Ureter (tissue), 1 donor: ENCODE measurements at regions not wholly inside any gene's neighbourhood (a gene's known extent, or its start where the extent isn't known, plus 50 kb on each side); places are given as distances from the start of the nearest gene placed in this dataset.

Experiments used
- DNase-seq: peaks from one replicate; pipeline ENCODE4 v3.0.0-alpha.2; 2020; ENCODE audit warnings: low spot score
- donor health status: DM: yes; HTN: yes; CAD: no.

DNA sequence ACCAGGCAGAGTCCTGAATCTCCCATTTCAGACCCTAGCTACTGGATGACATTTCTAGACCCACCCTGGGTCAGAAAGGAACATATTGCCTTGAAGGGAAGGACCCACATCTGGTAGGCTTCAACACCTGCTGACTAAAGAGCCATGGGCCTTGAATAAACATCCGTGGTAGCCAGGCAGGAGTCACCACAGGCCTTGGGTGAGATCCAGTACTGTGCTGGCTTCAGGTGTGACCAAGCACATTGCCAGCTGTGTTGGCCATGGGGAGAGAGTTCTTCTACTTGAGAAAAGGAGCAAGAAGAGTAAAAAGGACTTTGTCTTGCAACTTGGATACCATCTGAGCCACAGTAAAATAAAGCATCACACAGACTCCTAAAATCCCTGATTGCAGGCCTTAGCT lies 332.6 kb downstream of the SLC16A7 start:
- DNase-seq, result no peak

DNA sequence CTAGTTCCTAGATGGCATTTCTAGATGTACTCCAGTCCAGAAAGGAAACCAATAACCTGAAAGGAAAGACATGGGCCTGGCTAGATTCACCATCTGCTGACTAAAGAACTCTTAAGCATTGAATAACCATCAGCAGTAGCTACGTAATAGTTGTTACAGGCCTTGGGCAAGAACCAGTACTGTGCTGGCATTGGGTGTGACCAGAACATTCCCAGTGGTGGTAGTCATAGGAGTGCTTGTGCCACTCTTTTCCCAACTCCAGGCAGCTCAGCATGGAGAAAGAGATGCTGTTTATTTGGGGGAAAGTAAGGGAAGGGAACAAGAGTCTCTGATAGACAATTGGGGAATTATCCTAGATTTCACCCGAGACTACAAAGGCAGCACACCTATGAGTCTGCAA lies 333.3 kb downstream of the SLC16A7 start:
- DNase-seq, result no peak

DNA sequence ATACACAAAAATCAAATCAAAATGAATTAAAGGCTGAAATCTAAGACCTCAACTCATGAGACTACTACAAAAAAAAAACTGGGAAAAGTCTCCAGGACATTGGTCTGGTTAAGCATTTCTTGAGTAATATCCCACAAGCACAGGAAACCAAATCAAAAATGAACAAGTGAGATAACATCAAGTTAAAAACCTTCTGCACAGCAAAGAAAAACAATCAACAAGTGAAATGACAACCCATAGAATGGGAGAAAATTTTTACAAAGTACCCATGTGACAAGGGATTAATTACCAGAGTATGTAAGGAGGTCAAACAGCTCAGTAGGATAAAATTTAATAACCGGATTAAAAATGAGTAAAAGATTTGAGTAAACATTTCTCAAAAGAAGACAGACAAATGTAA lies 338.7 kb downstream of the SLC16A7 start:
- no peak for DNase-seq

DNA sequence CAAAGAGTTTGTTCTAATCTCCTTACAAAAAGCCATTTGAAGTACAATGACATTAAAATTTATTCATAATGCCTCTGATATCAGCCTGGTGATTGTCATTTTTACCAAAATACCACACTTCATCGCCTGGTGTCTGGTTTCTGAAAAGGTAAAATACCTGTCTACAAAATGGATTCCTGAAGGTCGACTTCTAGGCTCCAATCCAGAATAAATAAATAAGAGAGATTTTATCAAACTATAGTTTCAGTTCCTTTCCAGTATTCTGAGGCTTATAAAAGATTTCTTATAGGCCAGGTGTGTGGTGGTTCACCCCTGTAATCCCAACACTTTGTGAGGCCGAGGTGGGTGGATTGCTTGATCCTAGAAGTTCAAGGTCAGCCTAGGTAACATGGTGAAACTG lies 340.7 kb downstream of the SLC16A7 start:
- DNase-seq, result no peak

DNA sequence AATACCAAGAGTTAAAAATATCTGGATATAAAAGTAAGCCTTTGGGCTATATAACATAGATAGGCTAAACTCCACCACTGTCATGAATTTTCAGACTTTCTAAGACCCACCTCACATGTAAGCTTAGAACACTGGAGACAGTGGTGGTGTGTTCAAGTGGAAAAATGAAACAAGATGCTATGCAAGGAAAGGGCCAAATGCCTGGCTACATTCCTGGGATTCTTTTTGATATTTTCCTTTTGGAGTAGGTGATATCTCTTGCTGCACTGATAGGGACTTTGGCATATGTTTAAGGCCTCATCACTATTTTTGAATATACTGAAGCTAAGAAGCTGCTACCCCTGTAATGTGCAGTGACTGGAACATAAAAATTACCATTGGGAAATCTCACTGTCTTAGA lies 341.3 kb downstream of the SLC16A7 start:
- DNase-seq, result no peak

DNA sequence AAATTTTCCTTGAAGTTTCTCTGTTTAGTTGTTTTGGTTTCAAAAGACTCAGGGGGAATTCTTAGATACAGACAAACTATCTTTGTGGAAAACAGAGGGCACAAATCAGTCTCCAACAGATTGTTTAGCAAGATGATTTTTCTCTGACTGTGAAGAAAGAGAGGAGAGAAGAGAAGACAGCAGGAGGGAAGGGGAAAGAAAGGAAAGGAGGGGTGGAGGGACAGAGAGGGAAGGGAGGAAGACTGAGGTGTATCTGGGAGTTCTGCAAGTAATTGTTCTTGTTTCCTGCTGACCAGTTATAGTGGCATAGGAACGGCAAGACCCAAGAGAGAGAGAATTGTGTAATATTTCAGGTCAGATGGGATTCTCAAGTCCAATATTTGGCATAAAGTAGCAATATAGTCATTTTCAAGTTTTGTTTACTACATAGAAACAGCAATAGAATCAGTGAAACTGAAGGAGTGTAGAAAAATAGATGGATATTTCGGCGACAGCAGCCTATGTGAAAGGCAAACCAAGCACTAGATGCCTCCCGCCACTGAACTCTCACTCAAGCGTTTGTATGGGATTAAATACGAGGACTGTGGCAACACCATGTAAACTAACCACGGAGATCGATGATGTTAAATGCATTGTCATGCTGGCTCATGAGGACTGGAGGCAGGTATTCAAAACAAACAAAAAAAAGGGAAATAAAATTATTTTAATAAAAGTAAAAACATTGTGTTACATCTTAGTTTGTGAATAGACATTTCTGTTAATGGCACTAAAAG lies 342.5 kb downstream of the SLC16A7 start:
- no peak for DNase-seq

DNA sequence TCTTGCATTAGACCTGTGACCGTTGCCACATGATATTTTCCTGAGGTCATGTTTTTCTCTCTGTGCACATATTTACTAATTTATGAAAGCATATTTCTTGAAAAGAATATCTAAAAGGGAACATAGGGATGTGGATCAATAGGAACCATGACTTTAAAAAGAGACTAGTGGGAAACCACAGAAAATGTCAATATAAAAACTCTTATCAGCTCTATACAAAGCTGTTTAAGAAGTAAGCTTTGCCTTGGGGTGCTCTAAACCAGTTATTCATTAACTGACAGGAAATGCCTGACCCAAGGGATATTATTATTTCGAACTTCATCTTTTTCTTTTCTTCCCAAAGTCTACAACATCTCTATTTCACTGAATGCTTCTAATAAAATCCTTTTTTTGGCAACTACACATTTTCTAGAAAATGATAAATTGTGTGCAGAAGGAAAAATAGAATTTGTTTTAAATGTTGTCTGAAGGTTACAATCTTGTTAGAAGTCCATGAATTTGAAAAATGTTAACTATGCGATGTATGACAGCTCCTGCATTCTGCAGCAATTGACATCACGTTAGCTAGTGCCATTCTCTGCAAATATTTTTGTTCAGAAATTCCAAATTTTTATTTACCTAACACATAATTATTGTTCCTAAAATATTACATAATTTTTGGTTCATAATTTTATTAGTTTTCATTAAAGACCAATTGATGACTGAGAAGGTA lies 345.0 kb downstream of the SLC16A7 start:
- DNase-seq, result no peak

DNA sequence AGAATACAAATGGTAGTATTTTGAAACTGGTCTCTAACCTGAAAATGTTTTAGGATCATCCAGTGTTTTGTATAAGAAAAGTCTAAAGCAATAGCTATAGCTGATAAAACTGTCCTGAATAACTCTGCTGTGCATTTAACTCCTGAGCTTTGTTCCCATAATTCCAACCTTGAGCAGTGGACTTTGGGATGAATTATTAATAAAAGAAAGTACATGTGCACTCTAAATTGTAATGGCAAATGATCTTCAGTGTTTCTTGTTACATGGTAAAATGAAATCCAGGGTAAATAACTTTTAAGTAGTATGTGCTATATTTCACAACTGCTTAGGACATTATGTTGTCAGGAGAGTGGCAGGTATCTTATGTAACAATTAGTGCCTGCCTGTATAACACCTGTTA lies 345.6 kb downstream of the SLC16A7 start:
- no peak for DNase-seq

DNA sequence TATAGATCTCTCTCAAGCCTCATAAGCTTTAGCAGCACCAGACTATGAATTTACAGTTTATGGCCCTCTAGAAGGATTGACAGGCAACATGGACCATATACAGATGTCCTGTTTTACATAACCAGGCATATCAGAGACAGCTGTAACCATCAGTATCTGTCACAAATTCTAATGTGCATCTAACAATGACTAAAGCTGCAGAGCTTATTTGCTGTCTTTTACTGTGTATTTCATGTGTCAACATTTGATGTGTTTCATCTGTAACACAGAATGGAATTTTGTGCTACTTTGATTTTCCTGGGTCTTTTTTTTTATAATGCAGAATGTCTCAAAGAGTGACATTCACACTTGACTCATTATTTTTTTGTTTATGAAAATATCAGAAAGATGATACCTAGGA lies 348.3 kb downstream of the SLC16A7 start:
- no peak for DNase-seq

DNA sequence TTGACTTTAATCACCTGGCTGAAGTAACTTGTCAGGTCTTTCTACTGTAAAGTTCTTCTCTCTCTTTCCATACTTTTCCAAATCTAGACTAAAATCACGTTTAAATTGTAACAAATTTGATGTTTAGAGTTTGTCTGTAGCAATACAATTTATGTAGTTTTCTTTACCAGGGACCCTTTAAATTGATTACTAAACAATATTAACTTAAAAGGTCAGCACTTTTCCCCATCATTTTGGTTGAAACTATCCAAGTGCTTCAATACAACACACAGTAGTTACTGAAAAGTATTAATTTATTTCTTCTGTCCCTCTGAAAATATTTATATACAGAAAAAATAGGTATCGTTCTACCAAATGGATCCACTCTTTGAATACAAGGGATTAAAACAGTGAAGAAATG lies 350.8 kb downstream of the SLC16A7 start:
- DNase-seq, result no peak

DNA sequence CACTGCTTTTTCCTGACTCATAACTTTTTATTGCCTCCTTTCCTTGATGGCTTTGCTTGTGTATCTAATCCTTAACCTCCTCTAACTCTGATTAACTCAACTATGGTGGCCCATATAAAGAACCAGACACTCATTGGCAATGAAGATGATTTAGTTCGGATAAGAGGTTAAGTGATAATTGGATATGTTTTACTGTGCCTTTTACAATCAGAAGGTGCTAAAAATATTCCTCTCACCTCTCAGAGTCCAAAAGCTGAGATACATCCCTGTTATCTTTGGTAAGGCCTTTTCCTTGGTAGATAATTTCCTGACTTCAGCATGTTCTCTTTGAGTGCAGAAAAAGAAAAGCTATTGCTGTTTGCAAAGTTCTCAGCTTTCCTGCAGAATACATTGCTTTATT lies 367.7 kb downstream of the SLC16A7 start:
- DNase-seq, result no peak

DNA sequence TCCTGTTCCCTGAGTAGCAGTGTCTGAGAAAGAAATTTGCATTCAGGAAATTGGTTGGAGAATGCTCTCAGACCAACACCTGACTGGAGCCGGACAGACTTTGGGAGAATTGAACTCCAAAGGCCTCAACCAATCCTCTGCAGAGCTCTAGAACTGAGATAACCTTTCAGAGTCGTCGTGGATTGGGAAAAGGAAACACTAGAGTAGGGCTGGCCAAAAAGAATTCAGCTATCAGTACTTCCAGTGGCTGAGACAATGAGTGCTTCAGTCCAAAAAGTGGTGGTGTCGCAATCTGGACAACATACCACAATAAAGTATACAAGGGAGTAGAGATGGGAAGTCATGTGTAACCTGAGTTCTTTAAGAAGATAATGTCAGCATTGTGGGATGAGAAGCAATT lies 377.1 kb downstream of the SLC16A7 start:
- no peak for DNase-seq

DNA sequence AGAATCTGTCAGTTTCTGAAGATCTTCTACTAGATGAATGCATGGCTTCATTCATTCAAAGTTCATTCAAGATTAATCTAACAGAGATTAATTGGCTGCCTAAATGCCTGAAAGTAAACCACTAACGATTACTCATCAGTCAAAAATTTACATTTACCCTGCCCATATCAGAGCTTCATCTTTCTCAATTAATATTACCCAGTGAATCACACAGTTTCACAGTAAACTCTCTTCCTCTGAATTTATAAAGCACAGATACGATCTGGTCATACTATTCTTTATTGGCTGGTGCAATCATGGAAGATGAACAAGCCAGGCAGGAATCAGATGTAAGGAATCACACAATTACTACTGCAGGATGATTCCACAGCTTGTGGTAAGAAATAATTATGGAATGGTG lies 377.7 kb downstream of the SLC16A7 start:
- DNase-seq, result no peak

DNA sequence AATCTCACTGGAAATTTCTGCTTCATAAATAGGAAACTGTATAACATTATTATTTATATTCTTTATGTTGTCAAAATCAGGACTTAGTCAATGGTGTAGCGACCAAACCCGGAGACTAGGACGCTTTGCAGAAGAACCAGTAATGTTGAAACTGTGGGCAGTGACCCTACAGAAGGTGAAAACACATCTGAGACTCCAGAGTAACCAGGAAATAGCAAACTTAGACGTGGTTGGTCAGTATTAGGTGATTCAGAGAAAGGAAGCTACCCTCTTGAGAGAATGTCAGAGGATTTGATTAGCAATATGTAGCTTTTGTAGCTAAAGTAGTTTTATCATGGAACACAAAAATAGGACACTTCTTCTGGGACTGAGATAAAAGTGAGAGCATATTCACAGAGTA lies 381.9 kb downstream of the SLC16A7 start:
- DNase-seq, result no peak

DNA sequence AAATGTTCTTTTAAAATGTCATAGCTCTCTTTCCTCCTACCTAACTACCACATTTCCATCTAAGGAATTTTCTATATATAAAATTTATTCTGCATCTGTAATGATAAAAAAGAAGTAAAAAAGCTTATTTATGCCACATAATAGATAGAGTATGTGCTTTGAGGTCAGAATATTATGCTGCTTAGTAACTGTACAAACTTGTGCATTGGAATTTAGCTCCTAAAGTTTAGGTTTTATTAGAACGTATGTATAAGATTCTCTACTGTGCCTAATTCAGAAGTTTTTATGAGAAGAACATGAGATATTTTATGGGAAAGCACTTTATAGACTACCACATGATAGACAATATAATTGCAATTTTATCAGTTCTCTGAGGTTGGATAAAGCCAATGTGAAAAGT lies 384.6 kb downstream of the SLC16A7 start:
- no peak for DNase-seq

DNA sequence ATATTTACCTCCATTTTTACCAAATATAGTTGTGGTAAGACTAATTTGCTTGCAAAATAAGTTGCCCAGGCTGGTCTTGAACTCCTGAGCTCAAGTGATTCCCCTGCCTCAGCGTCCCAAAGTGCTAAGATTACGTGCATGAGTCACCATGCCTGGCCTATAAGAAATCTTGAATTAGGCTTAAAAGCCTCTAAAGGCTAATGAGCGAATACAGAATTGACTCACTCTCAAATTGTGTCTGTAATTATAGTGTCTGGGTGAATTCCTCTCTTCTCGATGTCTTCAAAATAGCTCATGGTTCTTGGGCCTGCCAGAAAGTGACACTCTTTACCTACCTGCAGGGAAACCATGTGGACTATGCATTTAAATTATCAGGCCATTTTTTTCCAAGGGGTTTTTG lies 403.5 kb downstream of the SLC16A7 start:
- no peak for DNase-seq

DNA sequence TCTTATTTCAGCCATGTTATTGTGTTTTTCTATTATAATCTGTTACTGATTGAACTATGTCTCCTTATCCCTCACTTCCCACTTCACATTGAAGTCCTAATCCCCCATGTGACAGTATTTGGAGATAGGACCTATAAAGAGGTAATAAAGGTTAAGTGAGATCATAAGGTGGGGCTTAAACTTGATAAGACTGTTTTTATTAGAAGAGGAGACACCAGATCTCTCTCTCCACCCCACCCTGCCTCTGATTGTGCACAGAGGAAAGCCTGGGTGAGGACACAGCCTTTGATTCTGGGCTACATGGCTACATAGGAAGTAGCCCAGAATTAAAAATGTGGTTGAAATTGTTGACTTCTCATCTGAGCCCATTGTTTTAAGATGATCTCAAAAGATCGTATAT lies 414.7 kb downstream of the SLC16A7 start:
- no peak for DNase-seq

DNA sequence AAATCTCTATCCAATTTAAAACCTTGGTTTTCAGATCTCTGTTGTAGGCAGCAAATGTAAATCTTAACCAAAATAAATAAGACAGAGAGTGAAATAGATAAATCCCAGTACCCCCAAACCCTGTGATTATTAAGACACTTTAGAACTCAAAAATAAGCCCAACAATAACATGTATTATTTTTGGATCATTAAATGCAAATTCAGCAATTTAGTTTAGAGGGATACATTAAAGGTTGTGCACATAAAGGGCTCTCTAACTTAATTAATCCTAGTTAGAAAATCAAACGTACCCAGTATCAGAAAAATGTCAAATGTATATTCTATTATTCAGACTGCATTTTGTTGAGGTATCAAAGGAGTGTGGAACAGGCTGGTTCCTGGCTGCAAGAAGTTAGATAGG lies 416.8 kb downstream of the SLC16A7 start:
- no peak for DNase-seq

DNA sequence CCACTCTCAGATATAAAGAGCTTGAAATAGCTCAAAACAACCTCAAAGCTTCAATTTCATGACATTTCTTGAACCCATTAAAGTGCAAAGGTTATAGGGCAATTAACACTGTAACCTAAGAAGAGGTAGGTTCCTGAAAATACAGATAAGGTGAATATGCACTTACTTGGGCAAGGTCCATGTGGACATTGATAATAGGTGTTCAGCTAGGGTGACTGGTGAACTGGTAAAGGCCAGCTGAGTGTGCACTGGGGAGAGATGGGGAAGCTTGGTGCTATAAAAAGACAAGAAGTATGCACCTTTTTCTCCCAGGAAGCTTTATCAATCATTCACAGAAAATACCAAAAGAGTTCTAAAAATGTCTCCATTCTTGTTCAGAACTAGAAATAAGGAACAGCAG lies 418.6 kb downstream of the SLC16A7 start:
- DNase-seq, result no peak

DNA sequence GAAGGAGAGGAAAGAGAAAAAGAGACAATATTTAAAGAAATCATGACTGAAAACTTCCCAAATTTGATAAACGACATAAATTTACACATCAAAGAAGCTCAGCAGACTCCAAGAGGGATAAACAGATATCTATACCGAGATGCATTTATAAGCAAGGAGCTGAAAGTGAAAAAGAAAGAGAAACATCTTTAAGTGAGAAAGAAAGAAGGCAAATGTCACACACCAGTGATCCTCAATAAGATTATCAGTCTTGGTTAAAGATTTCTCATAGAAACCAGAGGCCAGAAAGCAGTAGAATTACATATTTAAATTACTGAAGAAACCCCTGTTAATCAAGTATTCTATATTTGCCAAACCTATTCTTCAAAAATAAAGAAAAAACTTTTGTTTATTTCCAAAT lies 424.2 kb downstream of the SLC16A7 start:
- DNase-seq, result no peak

DNA sequence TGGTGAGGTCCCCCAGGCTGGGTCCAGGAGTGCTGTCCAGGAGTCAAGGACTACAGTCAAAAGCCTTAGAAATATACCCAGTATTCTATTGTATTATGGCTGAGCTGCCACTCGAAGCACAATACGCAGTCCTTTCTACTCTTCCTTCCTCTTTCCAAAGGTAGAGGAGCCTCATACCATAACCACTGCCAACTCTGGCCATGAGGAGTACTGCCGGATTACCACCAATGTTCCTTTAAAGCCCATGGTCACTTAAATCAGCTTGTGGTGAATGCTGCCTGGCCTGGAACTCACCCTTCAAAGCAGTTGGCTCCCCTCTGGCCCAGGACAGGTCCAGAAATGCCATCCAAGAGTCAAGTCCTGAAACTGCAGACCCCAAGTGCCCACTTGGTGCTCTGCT lies 425.4 kb downstream of the SLC16A7 start:
- DNase-seq, result no peak

DNA sequence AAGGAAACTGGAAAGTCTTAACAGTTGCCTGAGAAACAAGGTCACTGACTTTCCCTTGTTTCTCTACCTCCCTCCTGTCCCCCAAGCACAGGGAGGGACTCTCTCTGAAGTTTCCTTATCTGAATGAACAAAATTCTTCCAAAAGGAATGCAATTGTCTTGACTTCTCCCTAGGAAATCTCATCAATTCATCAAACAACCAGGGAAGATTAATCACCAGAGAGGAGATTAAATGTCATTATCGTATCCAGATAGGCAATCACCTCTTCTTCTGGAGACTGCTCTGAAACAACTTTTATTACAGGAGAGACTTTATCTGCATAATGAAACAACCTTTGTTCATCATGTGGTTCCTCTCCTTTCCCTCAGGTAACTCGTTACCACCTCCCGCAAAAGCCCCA lies 431.4 kb downstream of the SLC16A7 start:
- DNase-seq, result no peak

DNA sequence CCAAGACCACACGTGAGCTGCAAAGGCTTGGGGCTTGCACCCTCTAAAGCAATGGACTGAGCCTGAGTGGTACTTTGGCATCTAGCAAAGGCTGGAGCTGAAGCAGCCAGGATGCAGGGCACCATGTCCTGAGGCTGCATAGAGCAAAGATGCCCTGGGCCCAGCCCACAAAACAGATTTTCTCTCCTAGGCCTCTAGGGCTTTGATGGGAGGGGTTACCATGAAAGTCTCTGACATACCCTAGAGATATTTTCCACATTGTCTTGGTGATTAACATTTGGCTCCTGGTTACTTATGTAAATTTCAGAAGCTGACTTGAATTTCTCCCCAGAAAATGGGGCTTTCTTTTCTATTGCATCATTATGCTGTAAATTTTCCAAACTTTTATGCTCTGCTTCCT lies 438.3 kb downstream of the SLC16A7 start:
- DNase-seq, result no peak

DNA sequence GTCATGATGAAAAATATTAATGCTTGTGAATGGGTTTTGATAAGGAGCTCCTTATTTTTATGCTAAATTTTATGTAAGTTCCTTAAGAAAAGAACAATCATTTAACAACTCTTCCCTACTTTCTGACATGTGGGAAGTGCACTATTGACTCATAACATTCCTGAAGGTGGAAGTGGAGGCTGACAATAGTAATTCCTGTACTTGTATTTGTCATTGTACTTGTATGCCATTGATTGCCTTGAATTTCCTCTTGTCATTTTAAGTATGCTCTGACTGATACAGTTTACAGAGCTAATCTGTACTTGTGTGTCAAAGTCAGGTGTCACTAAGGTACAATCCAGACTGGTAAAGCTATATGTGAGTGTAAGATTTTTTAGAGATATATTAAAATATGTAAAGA lies 440.0 kb downstream of the SLC16A7 start:
- no peak for DNase-seq
